ENCODE measurements at regions not wholly inside any gene's neighbourhood (a gene's known extent, or its start where the extent isn't known, plus 50 kb on each side); places are given as distances from the start of the nearest gene placed in this dataset.
A peak's percentile ranks its signal among the peaks of the same experiment; 100 is the strongest.

GRCh38 chr11:69423181-69423580 is 58.3 kb upstream of the LINC01488 start:
- Histone ChIP-seq H4K5ac (ENCODE audit: insufficient read length, low read depth, low read length) (no peak overlapping the region), H2BK12ac (ENCODE audit: insufficient read length, low read depth, low read length) (no peak overlapping the region), H3K4ac (ENCODE audit: low read depth, low read length) (no peak overlapping the region), H3K23ac (ENCODE audit: insufficient read length, low read depth, low read length) (no peak overlapping the region), H3K9me3 (ENCODE audit: control insufficient read depth, low read depth, low read length) (peaks cover 7% of the 10 kb centered on the region), H3K18ac (ENCODE audit: insufficient read length, low read depth, low read length) (no peak overlapping the region), H2AK5ac (ENCODE audit: insufficient read length, low read length) (peak overlapping the region; percentile 38), H3T11ph (ENCODE audit: low read length) (no peak overlapping the region), H3K14ac (ENCODE audit: insufficient read depth, low read length) (no peak overlapping the region), H3K56ac (ENCODE audit: insufficient read length, low read depth, low read length) (no peak overlapping the region), H3K27me3 (ENCODE audit: insufficient read depth, low read length) (no peaks in the 10 kb centered on the region), H3K9ac (ENCODE audit: extremely low read depth, insufficient read length, low read length) (no peak overlapping the region), H4K91ac (ENCODE audit: insufficient read length, low read depth, low read length) (no peak overlapping the region), H2BK5ac (ENCODE audit: insufficient read length, low read length) (no peak overlapping the region), H2AFZ (ENCODE audit: low read length) (no peak overlapping the region), H3K4me2 (ENCODE audit: insufficient read depth, insufficient read length, low read length) (no peak overlapping the region), H3K79me1 (ENCODE audit: insufficient read depth, low read depth, low read length, poor library complexity, severe bottlenecking) (no peaks in the 10 kb centered on the region), H4K8ac (replicated peaks; ENCODE audit: insufficient read length, low read depth, low read length) (no peak overlapping the region), H3K4me1 (ENCODE audit: insufficient read depth, low read length) (no peaks in the 10 kb centered on the region; the same call in 1 of the 2 replicates), H3K79me2 (ENCODE audit: insufficient read depth, low read length) (no peaks in the 10 kb centered on the region), H4K20me1 (ENCODE audit: control insufficient read depth, insufficient read depth, insufficient read length) (no peaks in the 10 kb centered on the region), H3K23me2 (ENCODE audit: insufficient read length, low read depth, low read length, poor library complexity, severe bottlenecking) (peaks cover 3% of the 10 kb centered on the region), H2BK20ac (ENCODE audit: low read depth, low read length, poor library complexity, severe bottlenecking) (no peak overlapping the region), H2BK15ac (ENCODE audit: low read depth, low read length) (no peak overlapping the region), H3K27ac (ENCODE audit: insufficient read length, low read depth, low read length) (no peak overlapping the region), H2BK120ac (ENCODE audit: low read depth, low read length, poor library complexity, severe bottlenecking) (no peak overlapping the region)
- no peak for DNase-seq
- no peak for TF ChIP-seq CTCF (conservative IDR thresholded peaks at IDR 0.05)
- no peaks in the 10 kb centered on the region; the same call in 1 of the 2 replicates for H3K27me3 Mint-ChIP-seq (ENCODE audit: low read depth)
- peaks cover 3 to 13% (median 10%) of the 10 kb centered on the region in 3 experiments; a peak in 6 of 7 replicates for H3K36me3 Mint-ChIP-seq (ENCODE audit: insufficient read depth in 1 of 3, low read depth in 3 of 3)
- no CpG with 5 or more reads among the region's 13 CpGs for WGBS (ENCODE audit: extremely low coverage, insufficient read length, low lambda C conversion rate)
- H3K4me1 Mint-ChIP-seq = peaks cover 8 to 16% of the 10 kb centered on the region in 2 experiments
- no peak overlapping the region; a peak in 1 of 7 replicates for H3K27ac Mint-ChIP-seq
- peaks cover 19 to 21% of the 10 kb centered on the region in 2 experiments for H3K9me3 Mint-ChIP-seq
- H3K4me3 Mint-ChIP-seq = no peak overlapping the region

All from H9 (cell line).